Mesothelial cell of epicardium (in vitro differentiated cells): ENCODE measurements at regions not wholly inside any gene's neighbourhood (a gene's known extent, or its start where the extent isn't known, plus 50 kb on each side); places are given as distances from the start of the nearest gene placed in this dataset.
"Not testable (repeated sequence)": the region's sequence is repeated elsewhere in the genome, so short reads cannot be mapped to it uniquely, and the experiment has no call there.

Source experiments
- DNase-seq, 2 experiments: peaks; one replicate each; pipeline ENCODE4 v3.0.0; 2021; ENCODE audit warnings: low spot score in 2 of 2; ENCODE audit not compliant: unreplicated experiment in 2 of 2
- H3K27ac Mint-ChIP-seq: 2 replicates; pipeline ENCODE4 v1.8.0; 2021; ENCODE audit warnings: mixed read lengths
- H3K27me3 Mint-ChIP-seq: 2 replicates; pipeline ENCODE4 v1.8.0; 2021; ENCODE audit warnings: low read depth, mixed read lengths
- H3K36me3 Mint-ChIP-seq: 2 replicates; pipeline ENCODE4 v1.8.0; 2021; ENCODE audit warnings: mixed read lengths
- H3K4me1 Mint-ChIP-seq: 2 replicates; pipeline ENCODE4 v1.8.0; 2021; ENCODE audit warnings: mixed read lengths
- H3K4me3 Mint-ChIP-seq: 2 replicates; pipeline ENCODE4 v1.8.0; 2021; ENCODE audit warnings: mild to moderate bottlenecking, moderate library complexity, mixed read lengths
- H3K9me3 Mint-ChIP-seq: 2 replicates; pipeline ENCODE4 v1.8.0; 2021; ENCODE audit warnings: mixed read lengths
- CTCF ChIP-seq: fragments of 200-600 bp; sonication (generic); IDR thresholded peaks from one replicate; pipeline ENCODE4 v1.5.0; 2021; ENCODE audit warnings: antibody characterized with exemption; ENCODE audit not compliant: unreplicated experiment

- Mint-ChIP-seq H3K36me3 (no peaks in the 10 kb centered on the region), H3K4me1 (no peaks in the 10 kb centered on the region), H3K27me3 (no peaks in the 10 kb centered on the region), H3K4me3 (no peak overlapping the region), H3K9me3 (peaks cover 6% of the 10 kb centered on the region), H3K27ac (no peak overlapping the region)
- TF ChIP-seq CTCF, result no peak
- DNase-seq, result no peak
Measured at GRCh38 chr2:208782097-208782496, 375.5 kb downstream of the PTH2R start.

- H3K4me3 Mint-ChIP-seq, result no peak overlapping the region
Measured at GRCh38 chr2:208783184-208783583, 376.6 kb downstream of the PTH2R start.

GRCh38 chr2:208784774-208785173 is 378.2 kb downstream of the PTH2R start:
- not testable (repeated sequence) for H3K4me1 Mint-ChIP-seq, H3K36me3 Mint-ChIP-seq, H3K27ac Mint-ChIP-seq, DNase-seq, H3K4me3 Mint-ChIP-seq, H3K27me3 Mint-ChIP-seq, H3K9me3 Mint-ChIP-seq

More at GRCh38 chr2:208783184-208783583, 376.6 kb downstream of the PTH2R start:
- Mint-ChIP-seq H3K9me3 (peaks cover 9% of the 10 kb centered on the region), H3K4me1 (no peaks in the 10 kb centered on the region), H3K27me3 (no peaks in the 10 kb centered on the region), H3K27ac (no peak overlapping the region), H3K36me3 (no peaks in the 10 kb centered on the region)
- DNase-seq, result no peak
- no peak for TF ChIP-seq CTCF

GRCh38 chr2:208791257-208791656 is 384.7 kb downstream of the PTH2R start:
- no peaks in the 10 kb centered on the region for H3K4me1 Mint-ChIP-seq
- no peak for TF ChIP-seq CTCF
- H3K27ac Mint-ChIP-seq, result no peak overlapping the region
- no peak overlapping the region for H3K4me3 Mint-ChIP-seq
- H3K27me3 Mint-ChIP-seq, result no peaks in the 10 kb centered on the region
- H3K36me3 Mint-ChIP-seq, result no peaks in the 10 kb centered on the region
- DNase-seq, result no peak
- H3K9me3 Mint-ChIP-seq, result peaks cover 4% of the 10 kb centered on the region

GRCh38 chr2:208792766-208793165 is 386.2 kb downstream of the PTH2R start:
- DNase-seq, result no peak
- H3K4me3 Mint-ChIP-seq, result no peak overlapping the region
- H3K9me3 Mint-ChIP-seq, result no peaks in the 10 kb centered on the region
- H3K4me1 Mint-ChIP-seq, result no peaks in the 10 kb centered on the region
- H3K27me3 Mint-ChIP-seq, result no peaks in the 10 kb centered on the region
- no peak overlapping the region for H3K27ac Mint-ChIP-seq
- no peak for TF ChIP-seq CTCF
- no peaks in the 10 kb centered on the region for H3K36me3 Mint-ChIP-seq

- DNase-seq, result no peak
- Mint-ChIP-seq H3K27ac (no peak overlapping the region), H3K36me3 (no peaks in the 10 kb centered on the region), H3K9me3 (no peaks in the 10 kb centered on the region), H3K27me3 (no peaks in the 10 kb centered on the region), H3K4me3 (no peak overlapping the region), H3K4me1 (no peaks in the 10 kb centered on the region)
- no peak for TF ChIP-seq CTCF
Measured at GRCh38 chr2:208793434-208793833, 386.8 kb downstream of the PTH2R start.
